Naive thymus-derived CD4-positive, alpha-beta T cell (primary cell): ENCODE measurements at regions not wholly inside any gene's neighbourhood (a gene's known extent, or its start where the extent isn't known, plus 50 kb on each side); places are given as distances from the start of the nearest gene placed in this dataset.

ENCODE experiments used
- ATAC-seq: fragments of 150-1000 bp; cut with Tn5 transposase; 2 replicates; pipeline ENCODE4 v1.10.0; 2021; ENCODE audit warnings: mild to moderate bottlenecking, moderate library complexity
- CTCF ChIA-PET: fragments of 350-600 bp; sonication (Branson Sonifier 250); formaldehyde crosslinking; loops from one replicate; lab custom pipeline; 2021; ENCODE audit warnings: antibody characterized with exemption; lab: Charles Lee
- POLR2A ChIA-PET: fragments of 350-600 bp; sonication (Branson Sonifier 250); formaldehyde crosslinking; loops from one replicate; lab custom pipeline; 2021; ENCODE audit warnings: antibody characterized with exemption, inconsistent platforms; lab: Charles Lee
- DNase-seq, 9 donors: peaks; one replicate each; pipeline versions ENCODE4 v3.0.0 to v3.0.0-alpha.2; 2020 to 2022; ENCODE audit warnings: mixed read lengths in 1 of 9
- H3K27ac ChIP-seq: one replicate; pipeline ENCODE4 v1.7.0; 2013; ENCODE audit warnings: mild to moderate bottlenecking, low read depth, low read length, moderate library complexity
- H3K27me3 ChIP-seq, 2 donors: one replicate each; pipeline ENCODE4 v1.7.0; 2013; ENCODE audit warnings: low read length in 2 of 2, mild to moderate bottlenecking in 2 of 2, moderate library complexity in 2 of 2; ENCODE audit not compliant: control insufficient read depth in 2 of 2, insufficient read depth in 2 of 2
- H3K36me3 ChIP-seq, 3 experiments: 1 replicate in 2 of 3; 2 replicates in 1 of 3; pipeline ENCODE4 v1.7.0; 2013; ENCODE audit warnings: low read length in 3 of 3, mild to moderate bottlenecking in 3 of 3, moderate library complexity in 1 of 3; ENCODE audit not compliant: insufficient read depth in 3 of 3, control insufficient read depth in 2 of 3
- H3K4me1 ChIP-seq, 2 donors: one replicate each; pipeline ENCODE4 v1.7.0; 2013; ENCODE audit warnings: low read length in 2 of 2, mild to moderate bottlenecking in 2 of 2, moderate library complexity in 1 of 2; ENCODE audit not compliant: control insufficient read depth in 2 of 2, insufficient read depth in 2 of 2
- H3K4me3 ChIP-seq: 2 replicates; pipeline ENCODE4 v1.7.0; 2013; ENCODE audit warnings: mild to moderate bottlenecking, low read length
- H3K9me3 ChIP-seq, 3 experiments: 1 replicate in 2 of 3; 2 replicates in 1 of 3; pipeline ENCODE4 v1.7.0; 2013; ENCODE audit warnings: low read length in 3 of 3; ENCODE audit not compliant: control insufficient read depth in 2 of 3
- H3K27ac Mint-ChIP-seq, 9 donors: one replicate each; pipeline ENCODE4 v1.8.0; 2020 to 2022; ENCODE audit warnings: mixed read lengths in 9 of 9, mild to moderate bottlenecking in 8 of 9, moderate library complexity in 5 of 9, inconsistent platforms in 2 of 9
- H3K27me3 Mint-ChIP-seq, 5 donors: one replicate each; pipeline ENCODE4 v1.8.0; 2021 to 2022; ENCODE audit warnings: mixed read lengths in 5 of 5, mild to moderate bottlenecking in 1 of 5
- H3K36me3 Mint-ChIP-seq, 5 donors: one replicate each; pipeline ENCODE4 v1.8.0; 2020 to 2022; ENCODE audit warnings: mixed read lengths in 5 of 5, mild to moderate bottlenecking in 3 of 5, inconsistent platforms in 1 of 5
- H3K4me1 Mint-ChIP-seq, 7 donors: one replicate each; pipeline ENCODE4 v1.8.0; 2020 to 2022; ENCODE audit warnings: mixed read lengths in 7 of 7, mild to moderate bottlenecking in 3 of 7, inconsistent platforms in 1 of 7
- H3K4me3 Mint-ChIP-seq, 10 donors: one replicate each; pipeline ENCODE4 v1.8.0; 2020 to 2022; ENCODE audit warnings: mild to moderate bottlenecking in 10 of 10, mixed read lengths in 10 of 10, moderate library complexity in 6 of 10, inconsistent platforms in 2 of 10
- H3K9me3 Mint-ChIP-seq, 11 donors: one replicate each; pipeline ENCODE4 v1.8.0; 2020 to 2022; ENCODE audit warnings: mixed read lengths in 11 of 11, mild to moderate bottlenecking in 4 of 11, inconsistent platforms in 1 of 11, moderate library complexity in 1 of 11
- intact Hi-C, 2 donors: fragments of 100-400 bp; cut with micrococcal nuclease; formaldehyde crosslinking; loops; one replicate each; pipeline ENCODE4 v1.15.1; 2023

DNA sequence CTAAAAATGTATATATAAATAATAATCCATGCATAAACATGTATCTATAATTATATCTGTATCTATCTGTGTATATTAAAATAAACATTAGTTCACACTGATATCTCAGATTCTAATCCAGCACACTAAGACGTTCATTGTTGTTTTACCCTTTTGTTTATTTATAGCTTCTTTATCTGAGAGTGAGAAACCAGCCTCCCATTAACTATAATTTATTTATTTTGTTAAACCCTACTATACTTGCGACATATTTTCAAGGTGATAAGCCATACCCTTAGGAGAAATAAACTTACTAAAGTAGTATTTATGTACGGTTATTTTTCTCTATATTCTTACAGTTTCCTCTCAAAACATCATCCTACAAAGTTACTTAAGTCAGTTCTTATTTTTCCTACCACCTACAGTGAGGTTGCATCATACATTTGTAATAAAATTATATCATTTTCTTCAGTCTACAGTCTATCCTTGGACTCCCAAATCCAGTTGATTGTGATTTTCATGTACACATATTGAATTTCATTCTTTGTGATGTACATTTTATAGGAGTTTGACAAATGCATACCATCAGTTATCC, 726.4 kb upstream of the FAM174A start:
- Mint-ChIP-seq H3K36me3 (no peaks in the 10 kb centered on the region), H3K27me3 (no peaks in the 10 kb centered on the region), H3K27ac (no peak overlapping the region), H3K9me3 (peaks cover 0 to 3% (median 0%) of the 10 kb centered on the region in 11 donors), H3K4me1 (no peaks in the 10 kb centered on the region), H3K4me3 (no peak overlapping the region)
- Histone ChIP-seq H3K9me3 (no peaks in the 10 kb centered on the region), H3K36me3 (no peaks in the 10 kb centered on the region), H3K4me1 (no peaks in the 10 kb centered on the region), H3K4me3 (no peak overlapping the region), H3K27me3 (no peaks in the 10 kb centered on the region), H3K27ac (no peak overlapping the region)
- intact Hi-C loops: no loop called here
- CTCF ChIA-PET: no interaction called here
- DNase-seq (no peak), ATAC-seq (no peak)
- POLR2A ChIA-PET: no interaction called here

DNA sequence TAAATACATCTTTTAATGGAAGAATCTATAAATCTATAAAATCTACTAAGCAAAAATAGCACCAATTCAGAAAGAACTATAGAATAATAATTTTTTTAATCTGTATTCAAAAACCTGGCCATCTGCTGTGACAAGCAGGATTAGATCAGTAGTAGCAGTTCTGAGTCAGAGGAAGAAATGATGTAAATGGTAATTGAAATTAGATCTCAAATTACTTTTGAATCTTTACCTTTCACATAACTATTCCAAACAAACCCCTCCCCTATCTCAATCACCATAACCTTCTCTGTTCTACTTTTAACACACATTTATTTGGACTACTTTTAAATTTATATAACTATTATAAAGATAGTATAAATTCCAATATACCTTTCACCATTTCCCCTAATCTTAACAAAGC, 727.8 kb upstream of the FAM174A start:
- no peaks in the 10 kb centered on the region for H3K4me1 ChIP-seq
- H3K4me3 Mint-ChIP-seq: no peak overlapping the region
- no peak overlapping the region for H3K27ac ChIP-seq
- H3K4me1 Mint-ChIP-seq: no peaks in the 10 kb centered on the region
- no peaks in the 10 kb centered on the region for H3K36me3 Mint-ChIP-seq
- H3K9me3 ChIP-seq: no peaks in the 10 kb centered on the region
- DNase-seq (no peak), ATAC-seq (no peak)
- H3K27ac Mint-ChIP-seq: no peak overlapping the region
- H3K9me3 Mint-ChIP-seq: peaks cover 0 to 5% (median 0%) of the 10 kb centered on the region in 11 donors
- no peaks in the 10 kb centered on the region for H3K27me3 ChIP-seq
- ChIA-PET POLR2A (no interaction called here), CTCF (no interaction called here)
- no peaks in the 10 kb centered on the region for H3K36me3 ChIP-seq
- intact Hi-C loops: no loop called here
- H3K4me3 ChIP-seq: no peak overlapping the region
- no peaks in the 10 kb centered on the region for H3K27me3 Mint-ChIP-seq

DNA sequence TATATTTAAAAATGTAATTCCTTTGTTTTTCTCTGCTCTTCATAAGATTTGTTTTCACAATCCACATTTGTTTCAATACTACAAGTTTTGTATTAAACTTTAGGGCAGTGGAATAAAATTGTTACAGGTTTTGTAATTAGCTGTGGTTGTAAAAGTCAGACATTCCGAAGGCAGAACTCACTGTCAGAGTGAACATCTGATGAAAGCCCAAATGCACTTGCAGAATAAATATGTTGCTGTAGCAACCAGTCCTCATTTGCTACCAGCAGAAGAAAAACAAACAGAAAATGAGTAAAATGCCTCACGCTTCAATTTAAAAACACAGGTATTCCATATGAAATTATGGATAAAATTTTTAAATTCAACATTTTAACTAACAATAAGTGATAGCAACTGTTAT, 740.1 kb upstream of the FAM174A start:
- H3K4me3 Mint-ChIP-seq: no peak overlapping the region
- no peaks in the 10 kb centered on the region for H3K36me3 ChIP-seq
- H3K9me3 Mint-ChIP-seq: peaks cover 0 to 10% (median 0%) of the 10 kb centered on the region in 11 donors
- DNase-seq (no peak), ATAC-seq (no peak)
- H3K9me3 ChIP-seq: no peaks in the 10 kb centered on the region
- intact Hi-C loops: no loop called here
- no peaks in the 10 kb centered on the region for H3K36me3 Mint-ChIP-seq
- no peaks in the 10 kb centered on the region for H3K4me1 Mint-ChIP-seq
- POLR2A ChIA-PET: no interaction called here
- H3K4me1 ChIP-seq: no peaks in the 10 kb centered on the region
- CTCF ChIA-PET: no interaction called here
- H3K27me3 Mint-ChIP-seq: no peaks in the 10 kb centered on the region
- H3K27ac ChIP-seq: no peak overlapping the region
- H3K27me3 ChIP-seq: no peaks in the 10 kb centered on the region
- H3K4me3 ChIP-seq: no peak overlapping the region
- no peak overlapping the region for H3K27ac Mint-ChIP-seq

DNA sequence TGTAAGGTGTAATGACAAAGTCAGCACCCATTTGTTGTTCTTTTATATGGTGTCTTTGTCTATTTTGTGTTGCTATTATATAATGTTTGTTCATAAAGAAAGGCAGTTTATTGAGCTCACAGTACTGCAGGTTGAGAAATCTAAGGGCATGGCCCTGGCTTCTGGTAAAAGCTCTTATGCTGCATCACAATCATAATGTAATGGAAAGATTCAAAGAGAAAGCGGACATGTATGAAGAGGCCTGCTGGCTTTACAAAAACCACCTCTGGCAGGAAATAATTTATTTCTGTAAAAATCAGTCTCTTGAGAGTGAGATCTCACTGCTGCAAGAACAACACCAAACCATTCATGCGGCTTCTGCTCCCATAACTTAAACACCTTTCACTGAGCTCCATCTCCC, 746.7 kb upstream of the FAM174A start:
- ChIA-PET POLR2A (no interaction called here), CTCF (no interaction called here)
- DNase-seq (no peak), ATAC-seq (no peak)
- H3K4me1 ChIP-seq: no peaks in the 10 kb centered on the region
- intact Hi-C loops: no loop called here
- no peaks in the 10 kb centered on the region for H3K27me3 Mint-ChIP-seq
- H3K4me1 Mint-ChIP-seq: no peaks in the 10 kb centered on the region
- no peak overlapping the region for H3K4me3 Mint-ChIP-seq
- H3K36me3 Mint-ChIP-seq: no peaks in the 10 kb centered on the region
- H3K36me3 ChIP-seq: no peaks in the 10 kb centered on the region
- H3K4me3 ChIP-seq: no peak overlapping the region
- no peak overlapping the region for H3K27ac ChIP-seq
- H3K9me3 Mint-ChIP-seq: peaks cover 0 to 12% (median 0%) of the 10 kb centered on the region in 11 donors
- H3K27ac Mint-ChIP-seq: no peak overlapping the region
- H3K27me3 ChIP-seq: no peaks in the 10 kb centered on the region
- no peaks in the 10 kb centered on the region for H3K9me3 ChIP-seq

DNA sequence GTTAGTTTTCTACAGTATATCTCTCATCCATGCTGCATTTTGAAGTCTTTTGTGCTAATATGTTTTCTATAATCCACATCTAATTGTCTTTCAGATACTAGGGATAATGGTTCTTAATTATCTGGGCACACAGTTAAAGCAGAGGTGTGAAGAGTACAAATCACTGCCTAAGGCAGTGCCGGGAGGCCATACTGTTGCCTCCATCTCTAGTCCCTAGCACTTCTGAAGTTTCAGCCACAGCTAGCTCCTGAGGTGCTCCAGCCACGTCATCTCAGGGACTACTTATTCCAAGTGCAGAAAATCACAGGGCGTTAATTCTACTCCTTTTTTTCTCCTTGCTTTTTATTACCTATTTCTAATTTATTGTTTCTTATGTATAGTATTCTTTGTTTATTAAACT, 760.0 kb upstream of the FAM174A start:
- peaks cover 0 to 5% (median 0%) of the 10 kb centered on the region in 11 donors for H3K9me3 Mint-ChIP-seq
- CTCF ChIA-PET: no interaction called here

DNA sequence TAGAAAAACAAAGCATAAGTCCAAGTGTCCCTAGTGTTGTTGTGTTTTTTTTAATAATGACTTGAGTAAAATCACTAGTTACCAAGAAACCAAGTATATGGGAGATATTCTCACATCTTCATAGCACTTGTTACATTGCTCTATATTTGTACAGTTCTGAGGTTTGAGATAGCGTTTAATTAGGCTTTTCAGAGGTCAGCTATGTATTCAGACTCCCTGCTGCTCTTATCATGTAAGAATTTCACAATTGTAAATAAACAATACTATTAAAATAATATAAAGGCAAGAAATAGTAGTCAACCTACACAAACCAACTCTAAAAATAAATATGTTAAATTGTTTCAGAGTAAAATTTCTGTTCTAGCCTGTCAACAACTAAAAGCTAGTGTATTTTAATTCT, 761.9 kb upstream of the FAM174A start:
- no peak overlapping the region for H3K27ac Mint-ChIP-seq
- H3K4me1 Mint-ChIP-seq: peaks cover 0 to 2% (median 0%) of the 10 kb centered on the region in 7 donors
- Histone ChIP-seq H3K4me1 (no peaks in the 10 kb centered on the region), H3K4me3 (no peak overlapping the region), H3K27me3 (no peaks in the 10 kb centered on the region), H3K36me3 (no peaks in the 10 kb centered on the region), H3K9me3 (no peaks in the 10 kb centered on the region), H3K27ac (no peak overlapping the region)
- no peak overlapping the region for H3K4me3 Mint-ChIP-seq
- H3K36me3 Mint-ChIP-seq: no peaks in the 10 kb centered on the region
- no peaks in the 10 kb centered on the region for H3K27me3 Mint-ChIP-seq
- intact Hi-C loops: no loop called here
- CTCF ChIA-PET: no interaction called here
- POLR2A ChIA-PET: no interaction called here
- H3K9me3 Mint-ChIP-seq: peaks cover 0 to 7% (median 0%) of the 10 kb centered on the region in 11 donors
- no peak for DNase-seq
- no peak for ATAC-seq

More for the DNA sequence above, 760.0 kb upstream of the FAM174A start:
- Mint-ChIP-seq H3K27me3 (no peaks in the 10 kb centered on the region), H3K4me1 (no peaks in the 10 kb centered on the region), H3K27ac (no peak overlapping the region), H3K4me3 (no peak overlapping the region), H3K36me3 (no peaks in the 10 kb centered on the region)
- no peak for DNase-seq
- ATAC-seq: no peak
- H3K36me3 ChIP-seq: no peaks in the 10 kb centered on the region
- H3K27ac ChIP-seq: no peak overlapping the region
- no peaks in the 10 kb centered on the region for H3K9me3 ChIP-seq
- no peaks in the 10 kb centered on the region for H3K4me1 ChIP-seq
- intact Hi-C loops: no loop called here
- H3K27me3 ChIP-seq: no peaks in the 10 kb centered on the region
- POLR2A ChIA-PET: no interaction called here
- H3K4me3 ChIP-seq: no peak overlapping the region

DNA sequence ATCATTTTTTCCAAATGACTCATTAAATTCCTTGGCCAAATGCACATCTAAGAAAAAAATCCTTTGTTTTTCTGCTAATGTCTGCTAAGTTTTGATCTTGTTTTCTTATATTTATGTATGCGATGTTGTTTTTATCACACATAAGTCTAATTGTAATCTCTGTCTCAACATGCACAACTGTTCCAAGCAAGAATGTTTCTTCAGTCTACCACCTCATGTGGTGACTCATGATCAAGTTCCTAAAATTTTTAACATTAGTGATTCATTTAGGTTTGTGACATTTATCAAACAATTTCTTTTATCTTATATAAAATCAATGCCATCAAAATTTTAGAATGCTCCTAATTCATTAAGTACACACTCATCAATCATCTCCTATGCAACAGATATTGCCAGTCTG, 763.9 kb upstream of the FAM174A start:
- POLR2A ChIA-PET: no interaction called here
- Histone ChIP-seq H3K4me3 (no peak overlapping the region), H3K9me3 (no peaks in the 10 kb centered on the region), H3K4me1 (no peaks in the 10 kb centered on the region), H3K36me3 (no peaks in the 10 kb centered on the region), H3K27me3 (no peaks in the 10 kb centered on the region), H3K27ac (no peak overlapping the region)
- Mint-ChIP-seq H3K9me3 (peaks cover 0 to 11% (median 2%) of the 10 kb centered on the region in 11 donors), H3K4me3 (no peak overlapping the region), H3K27me3 (no peaks in the 10 kb centered on the region), H3K27ac (no peak overlapping the region), H3K4me1 (peaks cover 0 to 2% (median 0%) of the 10 kb centered on the region in 7 donors), H3K36me3 (no peaks in the 10 kb centered on the region)
- DNase-seq: no peak
- CTCF ChIA-PET: no interaction called here
- intact Hi-C loops: no loop called here
- ATAC-seq: no peak
